Progenitor cell of endocrine pancreas (in vitro differentiated cells): ENCODE measurements at regions not wholly inside any gene's neighbourhood (a gene's known extent, or its start where the extent isn't known, plus 50 kb on each side); places are given as distances from the start of the nearest gene placed in this dataset.
"Not testable (repeated sequence)": the region's sequence is repeated elsewhere in the genome, so short reads cannot be mapped to it uniquely, and the experiment has no call there.

Experiments
- DNase-seq: peaks from one replicate; pipeline ENCODE4 v3.0.0; 2021; ENCODE audit warnings: low spot score; ENCODE audit not compliant: unreplicated experiment
- H3K27ac Mint-ChIP-seq: 2 replicates; pipeline ENCODE4 v1.8.0; 2021; ENCODE audit warnings: mild to moderate bottlenecking, moderate library complexity, mixed read lengths
- H3K27me3 Mint-ChIP-seq: 2 replicates; pipeline ENCODE4 v1.8.0; 2021; ENCODE audit warnings: mixed read lengths
- H3K36me3 Mint-ChIP-seq: 2 replicates; pipeline ENCODE4 v1.8.0; 2022; ENCODE audit warnings: mixed read lengths; ENCODE audit not compliant: insufficient read depth
- H3K4me1 Mint-ChIP-seq: 2 replicates; pipeline ENCODE4 v1.8.0; 2021; ENCODE audit warnings: low read depth, mixed read lengths
- H3K4me3 Mint-ChIP-seq: 2 replicates; pipeline ENCODE4 v1.8.0; 2021; ENCODE audit warnings: low read depth, mild to moderate bottlenecking, moderate library complexity, mixed read lengths
- H3K9me3 Mint-ChIP-seq: 2 replicates; pipeline ENCODE4 v1.8.0; 2021; ENCODE audit warnings: low read depth, mixed read lengths
- TF ChIP-seq, protein P1 (sequence below): fragments of 200-600 bp; sonication (generic); IDR thresholded peaks from one replicate; pipeline ENCODE4 v1.5.0; 2021; ENCODE audit warnings: antibody characterized with exemption, mild to moderate bottlenecking; ENCODE audit not compliant: unreplicated experiment

DNA sequence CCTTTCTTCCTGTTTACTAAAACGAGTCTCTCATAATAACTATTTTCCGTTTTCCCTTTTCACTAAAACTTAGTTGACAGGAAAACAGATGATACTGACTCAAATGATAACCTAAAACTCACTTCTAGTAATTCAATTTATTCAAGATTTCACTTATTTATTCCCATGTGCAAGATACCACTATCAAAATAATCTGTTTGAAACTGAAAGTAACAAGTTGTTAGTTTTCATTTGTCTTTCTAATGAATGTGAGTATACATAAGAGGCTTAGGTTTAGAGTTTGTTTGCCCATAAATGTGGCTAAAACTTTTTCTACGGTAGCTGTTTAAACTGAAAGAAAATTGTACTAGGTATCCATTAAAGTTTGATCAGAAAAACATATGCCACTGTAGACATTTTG lies 314.9 kb upstream of the STEAP1 start:
- DNase-seq = no peak
- no peaks in the 10 kb centered on the region for H3K27me3 Mint-ChIP-seq
- no peak overlapping the region for H3K4me3 Mint-ChIP-seq
- H3K9me3 Mint-ChIP-seq = no peaks in the 10 kb centered on the region
- TF ChIP-seq, protein P1, sequence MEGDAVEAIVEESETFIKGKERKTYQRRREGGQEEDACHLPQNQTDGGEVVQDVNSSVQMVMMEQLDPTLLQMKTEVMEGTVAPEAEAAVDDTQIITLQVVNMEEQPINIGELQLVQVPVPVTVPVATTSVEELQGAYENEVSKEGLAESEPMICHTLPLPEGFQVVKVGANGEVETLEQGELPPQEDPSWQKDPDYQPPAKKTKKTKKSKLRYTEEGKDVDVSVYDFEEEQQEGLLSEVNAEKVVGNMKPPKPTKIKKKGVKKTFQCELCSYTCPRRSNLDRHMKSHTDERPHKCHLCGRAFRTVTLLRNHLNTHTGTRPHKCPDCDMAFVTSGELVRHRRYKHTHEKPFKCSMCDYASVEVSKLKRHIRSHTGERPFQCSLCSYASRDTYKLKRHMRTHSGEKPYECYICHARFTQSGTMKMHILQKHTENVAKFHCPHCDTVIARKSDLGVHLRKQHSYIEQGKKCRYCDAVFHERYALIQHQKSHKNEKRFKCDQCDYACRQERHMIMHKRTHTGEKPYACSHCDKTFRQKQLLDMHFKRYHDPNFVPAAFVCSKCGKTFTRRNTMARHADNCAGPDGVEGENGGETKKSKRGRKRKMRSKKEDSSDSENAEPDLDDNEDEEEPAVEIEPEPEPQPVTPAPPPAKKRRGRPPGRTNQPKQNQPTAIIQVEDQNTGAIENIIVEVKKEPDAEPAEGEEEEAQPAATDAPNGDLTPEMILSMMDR = no peak
- no peaks in the 10 kb centered on the region for H3K36me3 Mint-ChIP-seq
- H3K4me1 Mint-ChIP-seq = no peaks in the 10 kb centered on the region
- H3K27ac Mint-ChIP-seq = no peak overlapping the region

- H3K4me3 Mint-ChIP-seq = no peak overlapping the region
- DNase-seq = no peak
- H3K4me1 Mint-ChIP-seq = no peaks in the 10 kb centered on the region
- H3K36me3 Mint-ChIP-seq = no peaks in the 10 kb centered on the region
- H3K27ac Mint-ChIP-seq = no peak overlapping the region
- H3K27me3 Mint-ChIP-seq = no peaks in the 10 kb centered on the region
- TF ChIP-seq, protein P1 = no peak
- no peaks in the 10 kb centered on the region for H3K9me3 Mint-ChIP-seq
Observed at GRCh38 chr7:89845952-89846351, 308.3 kb upstream of the STEAP1 start.

DNA sequence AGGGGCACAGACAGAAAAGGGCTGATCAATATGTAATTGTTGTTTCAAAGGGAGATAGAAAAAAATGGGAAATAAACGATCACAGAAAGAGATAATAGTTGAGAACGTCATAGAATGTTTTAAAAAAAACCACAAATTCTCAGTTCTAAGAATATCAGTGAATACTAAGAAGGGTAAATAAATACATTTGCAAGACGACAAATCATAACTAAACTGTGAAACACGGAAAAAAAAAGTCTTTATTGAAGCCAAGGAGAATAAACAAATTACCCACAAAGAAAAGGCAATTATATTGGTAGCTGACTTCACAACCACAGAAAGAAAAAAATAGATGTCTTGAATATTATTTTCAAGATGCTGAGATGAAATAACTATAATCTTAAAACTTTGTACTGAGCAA lies 305.2 kb upstream of the STEAP1 start:
- H3K27me3 Mint-ChIP-seq = no peaks in the 10 kb centered on the region
- H3K9me3 Mint-ChIP-seq = no peaks in the 10 kb centered on the region
- no peak overlapping the region for H3K27ac Mint-ChIP-seq
- TF ChIP-seq, protein P1 = no peak
- DNase-seq = no peak
- no peaks in the 10 kb centered on the region for H3K36me3 Mint-ChIP-seq
- no peaks in the 10 kb centered on the region for H3K4me1 Mint-ChIP-seq
- no peak overlapping the region for H3K4me3 Mint-ChIP-seq

DNA sequence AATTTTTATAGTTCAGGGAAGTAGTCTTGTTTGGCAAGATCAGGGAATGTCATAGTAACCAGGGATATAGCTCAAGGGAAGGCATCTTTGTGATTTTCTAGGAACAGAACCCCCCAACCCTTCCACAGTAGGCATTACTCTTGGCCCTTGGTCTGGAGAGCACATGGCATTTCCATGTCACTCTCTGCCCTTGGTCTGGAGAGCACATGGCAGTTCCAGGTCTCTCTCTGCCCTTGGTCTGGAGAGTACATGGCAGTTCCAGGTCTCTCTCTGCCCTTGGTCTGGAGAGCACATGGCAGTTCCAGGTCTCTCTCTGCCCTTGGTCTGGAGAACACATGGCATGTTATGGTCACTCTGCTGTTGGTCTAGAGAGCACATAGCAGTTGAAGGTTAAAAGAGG lies 297.2 kb upstream of the STEAP1 start:
- H3K36me3 Mint-ChIP-seq, H3K27me3 Mint-ChIP-seq, DNase-seq, H3K27ac Mint-ChIP-seq, H3K4me3 Mint-ChIP-seq, H3K4me1 Mint-ChIP-seq: not testable (repeated sequence)
- H3K9me3 Mint-ChIP-seq = peaks cover 11% of the 10 kb centered on the region

DNA sequence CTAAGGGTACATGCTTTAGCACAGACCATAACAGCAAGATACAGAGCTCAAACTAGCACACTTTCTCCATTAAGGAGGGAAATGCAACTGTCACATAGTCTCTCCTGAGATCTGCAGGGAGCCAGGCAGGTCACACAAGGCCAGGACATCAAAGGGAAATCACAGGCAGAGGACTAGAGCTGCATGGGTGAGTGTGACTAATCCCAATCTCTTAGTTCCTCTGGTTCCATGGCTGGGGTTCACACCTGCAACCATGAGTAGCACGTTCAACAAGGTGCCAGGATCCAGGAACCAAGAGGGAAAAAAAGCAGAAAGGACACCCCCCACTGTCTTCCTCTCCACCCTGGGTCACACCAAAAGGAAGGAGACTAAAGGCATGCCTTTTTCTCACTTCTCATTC lies 296.5 kb upstream of the STEAP1 start:
- H3K9me3 Mint-ChIP-seq = peaks cover 15% of the 10 kb centered on the region
- no peaks in the 10 kb centered on the region for H3K4me1 Mint-ChIP-seq
- no peaks in the 10 kb centered on the region for H3K27me3 Mint-ChIP-seq
- no peaks in the 10 kb centered on the region for H3K36me3 Mint-ChIP-seq
- no peak for DNase-seq
- no peak overlapping the region for H3K27ac Mint-ChIP-seq
- H3K4me3 Mint-ChIP-seq = no peak overlapping the region
- TF ChIP-seq, protein P1 = no peak

DNA sequence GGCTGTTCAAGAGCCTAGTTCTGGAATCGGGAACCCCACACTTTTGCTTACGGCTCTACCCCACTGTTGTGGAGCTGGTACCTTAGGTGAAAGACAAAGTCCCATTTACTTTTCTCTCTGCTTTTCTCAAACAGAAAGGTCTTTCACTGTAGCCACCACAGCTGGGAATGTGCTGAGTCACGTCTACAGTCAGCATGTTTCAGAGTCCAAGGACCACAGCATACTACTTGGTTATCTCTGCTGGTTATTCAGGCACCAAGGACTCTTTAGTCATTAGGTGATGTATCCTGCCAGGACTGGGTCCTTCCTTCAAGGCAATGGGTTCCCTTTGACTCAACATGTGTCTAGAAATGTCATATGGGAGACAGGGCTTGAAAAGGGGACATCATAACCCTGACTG lies 266.8 kb upstream of the STEAP1 start:
- H3K36me3 Mint-ChIP-seq = no peaks in the 10 kb centered on the region
- TF ChIP-seq, protein P1 = no peak
- no peak overlapping the region for H3K4me3 Mint-ChIP-seq
- DNase-seq = no peak
- H3K27me3 Mint-ChIP-seq = no peaks in the 10 kb centered on the region
- no peaks in the 10 kb centered on the region for H3K4me1 Mint-ChIP-seq
- no peak overlapping the region for H3K27ac Mint-ChIP-seq
- H3K9me3 Mint-ChIP-seq = no peaks in the 10 kb centered on the region
